ENCODE measurements at regions not wholly inside any gene's neighbourhood (a gene's known extent, or its start where the extent isn't known, plus 50 kb on each side); places are given as distances from the start of the nearest gene placed in this dataset.
"Not testable (repeated sequence)": the region's sequence is repeated elsewhere in the genome, so short reads cannot be mapped to it uniquely, and the experiment has no call there.

DNA sequence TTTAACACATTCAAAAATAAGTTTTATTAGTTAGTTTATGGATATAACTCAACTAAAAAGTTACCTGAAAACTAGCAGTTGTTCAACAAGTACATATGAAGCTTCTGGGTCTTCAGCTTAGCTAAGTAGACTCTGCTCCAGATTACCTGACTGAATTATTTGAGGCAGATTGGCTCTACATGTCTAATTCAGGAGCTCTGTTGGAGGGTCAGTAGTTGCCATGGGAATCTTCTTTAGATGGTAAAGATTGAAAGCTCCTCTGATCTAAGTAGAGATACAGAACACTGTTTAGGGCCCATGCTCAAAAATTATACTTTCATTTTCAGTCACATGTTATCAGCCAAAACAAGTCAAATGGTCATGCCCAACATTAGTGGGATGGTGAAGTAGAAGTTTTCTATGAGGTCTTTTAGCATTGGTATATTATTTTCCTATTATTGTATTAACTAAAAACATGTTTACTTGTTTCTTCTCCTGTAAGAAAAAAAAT is 1476.9 kb downstream of the OTOL1 start:
- Histone ChIP-seq H2AFZ (ENCODE audit: low read length) (peak overlapping the region; percentile 72), H3K4me3 (ENCODE audit: low read length) (peak overlapping the region; percentile 54), H3F3A (ENCODE audit: low read length, unreplicated experiment) (no peaks in the 10 kb centered on the region), H3K79me2 (ENCODE audit: low read length) (no peaks in the 10 kb centered on the region), H3K9me3 (ENCODE audit: low read length) (no peaks in the 10 kb centered on the region), H3K27me3 (ENCODE audit: low read length) (no peaks in the 10 kb centered on the region), H4K20me1 (ENCODE audit: low read length) (no peaks in the 10 kb centered on the region), H3K36me3 (ENCODE audit: low read depth, low read length) (no peaks in the 10 kb centered on the region), H3K9me2 (replicated peaks; ENCODE audit: low read length) (no peaks in the 10 kb centered on the region), H3K4me1 (ENCODE audit: insufficient read depth, low read length) (0 out of 2 replicates have a peak, but pooled peaks cover 3% of the 10 kb centered on the region), H3K4me2 (ENCODE audit: low read length) (peak overlapping the region; percentile 69), H3K9ac (ENCODE audit: low read length) (no peak overlapping the region), H3K27ac (ENCODE audit: low read length) (no peak overlapping the region)
- CTCF ChIA-PET = no interaction called here
- BruUV-seq (replicated peaks) = no TSS peak
- POLR2A ChIA-PET (ENCODE audit: unreplicated experiment) = no interaction called here
- DNase-seq (no peak), ATAC-seq (no peak)
- TF ChIP-seq EZH2 (IDR thresholded peaks at IDR 0.05; ENCODE audit: low read length, unreplicated experiment) (no peak), EZH2phosphoT487 (IDR thresholded peaks at IDR 0.05; ENCODE audit: borderline replicate concordance, low read length) (no peak)
- TF ChIP-seq, protein P1, sequence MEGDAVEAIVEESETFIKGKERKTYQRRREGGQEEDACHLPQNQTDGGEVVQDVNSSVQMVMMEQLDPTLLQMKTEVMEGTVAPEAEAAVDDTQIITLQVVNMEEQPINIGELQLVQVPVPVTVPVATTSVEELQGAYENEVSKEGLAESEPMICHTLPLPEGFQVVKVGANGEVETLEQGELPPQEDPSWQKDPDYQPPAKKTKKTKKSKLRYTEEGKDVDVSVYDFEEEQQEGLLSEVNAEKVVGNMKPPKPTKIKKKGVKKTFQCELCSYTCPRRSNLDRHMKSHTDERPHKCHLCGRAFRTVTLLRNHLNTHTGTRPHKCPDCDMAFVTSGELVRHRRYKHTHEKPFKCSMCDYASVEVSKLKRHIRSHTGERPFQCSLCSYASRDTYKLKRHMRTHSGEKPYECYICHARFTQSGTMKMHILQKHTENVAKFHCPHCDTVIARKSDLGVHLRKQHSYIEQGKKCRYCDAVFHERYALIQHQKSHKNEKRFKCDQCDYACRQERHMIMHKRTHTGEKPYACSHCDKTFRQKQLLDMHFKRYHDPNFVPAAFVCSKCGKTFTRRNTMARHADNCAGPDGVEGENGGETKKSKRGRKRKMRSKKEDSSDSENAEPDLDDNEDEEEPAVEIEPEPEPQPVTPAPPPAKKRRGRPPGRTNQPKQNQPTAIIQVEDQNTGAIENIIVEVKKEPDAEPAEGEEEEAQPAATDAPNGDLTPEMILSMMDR (conservative IDR thresholded peaks at IDR 0.05; ENCODE audit: low read depth, low read length) = no peak
- intact Hi-C loops (cut with micrococcal nuclease) = no loop called here

DNA sequence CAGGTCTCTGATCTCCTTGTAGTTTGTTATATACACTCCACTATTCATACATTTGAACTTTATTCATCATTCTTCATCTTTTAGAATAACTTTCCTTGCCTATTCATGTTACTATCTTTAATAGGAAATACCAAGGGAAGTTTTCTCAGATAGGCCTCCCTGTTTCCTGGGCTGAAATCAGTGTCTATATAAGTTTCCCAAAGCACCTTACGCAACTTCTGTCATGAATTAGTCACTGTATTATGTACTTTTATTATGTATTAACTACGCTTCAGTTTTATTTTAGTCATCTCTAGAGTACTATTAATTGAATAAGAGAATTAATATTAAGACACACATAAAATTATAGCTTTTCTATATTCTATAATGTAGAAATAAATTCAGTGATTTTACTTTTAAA is 1481.5 kb downstream of the OTOL1 start:
- Histone ChIP-seq H3K27ac (ENCODE audit: low read length) (no peak overlapping the region), H3K4me1 (ENCODE audit: insufficient read depth, low read length) (0 out of 2 replicates have a peak, but pooled peaks cover 3% of the 10 kb centered on the region), H4K20me1 (ENCODE audit: low read length) (no peaks in the 10 kb centered on the region), H3F3A (ENCODE audit: low read length, unreplicated experiment) (no peaks in the 10 kb centered on the region), H3K9ac (ENCODE audit: low read length) (no peak overlapping the region), H3K4me3 (ENCODE audit: low read length) (no peak overlapping the region), H2AFZ (ENCODE audit: low read length) (no peak overlapping the region), H3K9me2 (replicated peaks; ENCODE audit: low read length) (no peaks in the 10 kb centered on the region), H3K27me3 (ENCODE audit: low read length) (no peaks in the 10 kb centered on the region), H3K9me3 (ENCODE audit: low read length) (no peaks in the 10 kb centered on the region), H3K36me3 (ENCODE audit: low read depth, low read length) (no peaks in the 10 kb centered on the region), H3K79me2 (ENCODE audit: low read length) (no peaks in the 10 kb centered on the region), H3K4me2 (ENCODE audit: low read length) (no peak overlapping the region)
- ChIA-PET POLR2A (ENCODE audit: unreplicated experiment) (no interaction called here), CTCF (no interaction called here)
- no TSS peak for BruUV-seq (replicated peaks)
- intact Hi-C loops (cut with micrococcal nuclease) = no loop called here
- TF ChIP-seq, protein P1 (conservative IDR thresholded peaks at IDR 0.05; ENCODE audit: low read depth, low read length) = no peak
- TF ChIP-seq EZH2 (IDR thresholded peaks at IDR 0.05; ENCODE audit: low read length, unreplicated experiment) (no peak), EZH2phosphoT487 (IDR thresholded peaks at IDR 0.05; ENCODE audit: borderline replicate concordance, low read length) (no peak)
- DNase-seq (peak; percentile 64), ATAC-seq (peak; percentile 54)

DNA sequence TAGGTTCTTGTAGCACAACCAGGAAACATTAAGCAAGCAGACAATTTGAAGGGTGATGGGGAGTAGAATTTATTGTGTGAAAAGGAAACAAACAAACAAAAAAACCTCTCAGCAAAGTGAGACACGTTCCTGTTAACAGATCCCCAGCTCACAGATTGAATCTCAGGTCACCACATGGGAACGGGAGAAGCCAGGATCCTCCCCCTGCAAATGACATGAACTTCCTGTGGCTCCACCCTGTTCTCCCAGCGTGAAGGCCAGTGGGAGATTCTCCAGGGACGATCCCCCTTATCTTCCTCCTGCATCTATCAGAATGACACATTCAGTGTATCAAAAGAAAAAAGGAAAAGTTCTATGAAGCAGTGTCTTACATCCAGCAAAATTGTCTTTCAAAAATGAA is 1488.1 kb downstream of the OTOL1 start:
- ChIA-PET POLR2A (ENCODE audit: unreplicated experiment) (no interaction called here), CTCF (no interaction called here)
- H3K4me1 ChIP-seq (ENCODE audit: insufficient read depth, low read length) = no peaks in the 10 kb centered on the region
- no peaks in the 10 kb centered on the region for H3F3A ChIP-seq (ENCODE audit: low read length, unreplicated experiment)
- ATAC-seq (no peak), DNase-seq (no peak)
- no peaks in the 10 kb centered on the region for H3K9me2 ChIP-seq (replicated peaks; ENCODE audit: low read length)
- TF ChIP-seq, protein P1 (conservative IDR thresholded peaks at IDR 0.05; ENCODE audit: low read depth, low read length) = no peak
- TF ChIP-seq EZH2 (IDR thresholded peaks at IDR 0.05; ENCODE audit: low read length, unreplicated experiment) = no peak
- no peak for TF ChIP-seq EZH2phosphoT487 (IDR thresholded peaks at IDR 0.05; ENCODE audit: borderline replicate concordance, low read length)
- intact Hi-C loops (cut with micrococcal nuclease) = no loop called here
- H3K27me3 ChIP-seq (ENCODE audit: low read length) = no peaks in the 10 kb centered on the region
- H3K36me3 ChIP-seq (ENCODE audit: low read depth, low read length) = no peaks in the 10 kb centered on the region
- H2AFZ ChIP-seq (ENCODE audit: low read length) = peak overlapping the region; percentile 24
- no peak overlapping the region for H3K4me3 ChIP-seq (ENCODE audit: low read length)
- H3K4me2 ChIP-seq (ENCODE audit: low read length) = no peak overlapping the region
- H3K9ac ChIP-seq (ENCODE audit: low read length) = no peak overlapping the region
- no peak overlapping the region for H3K27ac ChIP-seq (ENCODE audit: low read length)
- BruUV-seq (replicated peaks) = no TSS peak
- no peaks in the 10 kb centered on the region for H3K79me2 ChIP-seq (ENCODE audit: low read length)
- H3K9me3 ChIP-seq (ENCODE audit: low read length) = no peaks in the 10 kb centered on the region
- H4K20me1 ChIP-seq (ENCODE audit: low read length) = no peaks in the 10 kb centered on the region

DNA sequence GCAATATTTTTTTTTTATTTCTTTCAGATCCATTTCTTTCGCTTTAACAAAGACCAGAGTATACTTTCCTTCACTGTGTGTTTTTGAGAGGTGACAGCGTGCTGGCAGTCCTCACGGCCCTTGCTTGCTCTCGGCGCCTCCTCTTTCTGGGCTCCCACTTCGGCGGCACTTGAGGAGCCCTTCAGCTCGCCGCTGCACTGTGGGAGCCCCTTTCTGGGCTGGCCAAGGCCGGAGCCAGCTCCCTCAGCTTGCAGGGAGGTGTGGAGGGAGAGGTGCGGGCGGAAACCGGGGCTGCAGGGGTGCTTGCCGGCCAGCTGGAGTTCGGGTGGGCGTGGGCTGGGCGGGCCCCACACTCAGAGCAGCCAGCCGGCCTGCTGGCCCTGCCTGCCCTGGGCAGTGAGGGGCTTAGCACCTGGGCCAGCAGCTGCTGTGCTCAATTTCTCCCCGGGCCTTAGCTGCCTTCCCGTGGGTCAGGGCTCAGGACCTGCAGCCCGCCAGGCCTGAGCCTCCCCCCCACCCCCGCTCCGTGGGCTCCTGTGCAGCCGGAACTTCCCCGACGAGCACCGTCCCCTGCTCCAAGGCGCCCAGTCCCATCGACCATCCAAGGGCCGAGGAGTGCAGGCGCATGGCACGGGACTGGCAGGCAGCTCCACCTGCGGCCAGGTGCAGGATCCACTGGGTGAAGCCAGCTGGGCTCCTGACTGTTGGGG is 1490.6 kb downstream of the OTOL1 start:
- H3K9me2 ChIP-seq (replicated peaks; ENCODE audit: low read length); H3K36me3 ChIP-seq (ENCODE audit: low read depth, low read length); H3K79me2 ChIP-seq (ENCODE audit: low read length); BruUV-seq (replicated peaks); H3K4me2 ChIP-seq (ENCODE audit: low read length); H3K27me3 ChIP-seq (ENCODE audit: low read length); ATAC-seq; DNase-seq; H3K4me3 ChIP-seq (ENCODE audit: low read length); intact Hi-C loops (cut with micrococcal nuclease); H3F3A ChIP-seq (ENCODE audit: low read length, unreplicated experiment); H3K9ac ChIP-seq (ENCODE audit: low read length); H2AFZ ChIP-seq (ENCODE audit: low read length); H4K20me1 ChIP-seq (ENCODE audit: low read length); H3K9me3 ChIP-seq (ENCODE audit: low read length); POLR2A ChIA-PET (ENCODE audit: unreplicated experiment); H3K4me1 ChIP-seq (ENCODE audit: insufficient read depth, low read length); H3K27ac ChIP-seq (ENCODE audit: low read length); CTCF ChIA-PET: not testable (repeated sequence)
